ENCODE measurements at regions not wholly inside any gene's neighbourhood (a gene's known extent, or its start where the extent isn't known, plus 50 kb on each side); places are given as distances from the start of the nearest gene placed in this dataset.

DNA sequence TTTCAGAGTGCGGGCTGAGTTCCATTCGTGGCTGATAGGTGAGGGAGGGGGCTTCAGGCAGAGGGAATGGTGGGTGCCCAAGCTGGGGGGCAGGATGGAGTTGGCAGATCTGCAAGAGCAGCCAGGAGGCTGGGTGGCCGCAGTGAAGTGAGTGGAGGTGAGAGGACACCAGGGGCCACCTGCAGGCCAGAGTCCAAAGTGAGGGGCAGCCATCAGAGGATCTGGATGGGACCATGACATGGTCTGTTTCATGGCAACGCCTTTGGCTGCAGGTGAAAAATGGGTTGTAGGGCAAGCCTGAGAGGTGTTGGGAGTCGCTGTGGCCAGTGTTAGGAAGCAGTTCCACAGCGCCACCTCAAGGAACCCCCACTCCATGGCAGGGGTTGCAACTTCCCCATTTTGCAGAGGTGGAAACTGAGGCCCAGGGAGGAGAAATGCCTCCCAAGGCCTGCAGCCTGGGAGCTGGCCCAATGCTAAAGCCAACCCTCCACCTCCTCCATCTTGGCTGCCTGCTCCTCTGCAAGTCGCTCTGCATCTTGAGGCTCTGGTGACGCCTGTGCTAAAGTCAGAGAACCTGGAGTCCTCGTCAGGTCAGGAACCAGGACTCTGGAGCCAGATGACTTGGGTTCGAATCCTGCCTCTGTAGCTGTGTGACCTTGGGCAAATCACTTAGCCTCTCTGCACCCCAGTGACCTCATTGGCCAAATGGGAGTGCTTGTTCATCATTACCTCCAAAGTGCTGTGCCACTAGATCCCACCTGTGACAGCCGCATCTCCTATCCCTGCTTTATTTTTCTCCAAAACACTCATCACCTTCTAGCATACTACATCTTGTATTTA is 153.8 kb downstream of the CEBPB start:
- Histone ChIP-seq H3K27me3 (no peaks in the 10 kb centered on the region), H3K9me3 (no peaks in the 10 kb centered on the region), H3K4me3 (no peak overlapping the region), H3K4me1 (peaks cover 23 to 25% of the 10 kb centered on the region in 2 donors), H3K27ac (no peak overlapping the region), H3K36me3 (no peaks in the 10 kb centered on the region)
- intact Hi-C loops (cut with DNase I; ENCODE audit: low total_unique reads) = loop anchor here (5.0 kb wide), 1 partner anchor 87 kb away; no protein-coding TSS in a partner anchor
- in situ Hi-C loops (cut with MboI; ENCODE audit: low sequenced_read_pairs in 4 of 4) = no loop called here
- ATAC-seq (no peak), DNase-seq (no peak)
- TF ChIP-seq, protein P1, sequence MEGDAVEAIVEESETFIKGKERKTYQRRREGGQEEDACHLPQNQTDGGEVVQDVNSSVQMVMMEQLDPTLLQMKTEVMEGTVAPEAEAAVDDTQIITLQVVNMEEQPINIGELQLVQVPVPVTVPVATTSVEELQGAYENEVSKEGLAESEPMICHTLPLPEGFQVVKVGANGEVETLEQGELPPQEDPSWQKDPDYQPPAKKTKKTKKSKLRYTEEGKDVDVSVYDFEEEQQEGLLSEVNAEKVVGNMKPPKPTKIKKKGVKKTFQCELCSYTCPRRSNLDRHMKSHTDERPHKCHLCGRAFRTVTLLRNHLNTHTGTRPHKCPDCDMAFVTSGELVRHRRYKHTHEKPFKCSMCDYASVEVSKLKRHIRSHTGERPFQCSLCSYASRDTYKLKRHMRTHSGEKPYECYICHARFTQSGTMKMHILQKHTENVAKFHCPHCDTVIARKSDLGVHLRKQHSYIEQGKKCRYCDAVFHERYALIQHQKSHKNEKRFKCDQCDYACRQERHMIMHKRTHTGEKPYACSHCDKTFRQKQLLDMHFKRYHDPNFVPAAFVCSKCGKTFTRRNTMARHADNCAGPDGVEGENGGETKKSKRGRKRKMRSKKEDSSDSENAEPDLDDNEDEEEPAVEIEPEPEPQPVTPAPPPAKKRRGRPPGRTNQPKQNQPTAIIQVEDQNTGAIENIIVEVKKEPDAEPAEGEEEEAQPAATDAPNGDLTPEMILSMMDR (IDR thresholded peaks at IDR 0.05 in 4 of 5, conservative IDR thresholded peaks at IDR 0.05 in 1 of 5) = peak in 1 of 5 experiments; percentile 35
- TF ChIP-seq POLR2A (IDR thresholded peaks at IDR 0.05) = no peak

DNA sequence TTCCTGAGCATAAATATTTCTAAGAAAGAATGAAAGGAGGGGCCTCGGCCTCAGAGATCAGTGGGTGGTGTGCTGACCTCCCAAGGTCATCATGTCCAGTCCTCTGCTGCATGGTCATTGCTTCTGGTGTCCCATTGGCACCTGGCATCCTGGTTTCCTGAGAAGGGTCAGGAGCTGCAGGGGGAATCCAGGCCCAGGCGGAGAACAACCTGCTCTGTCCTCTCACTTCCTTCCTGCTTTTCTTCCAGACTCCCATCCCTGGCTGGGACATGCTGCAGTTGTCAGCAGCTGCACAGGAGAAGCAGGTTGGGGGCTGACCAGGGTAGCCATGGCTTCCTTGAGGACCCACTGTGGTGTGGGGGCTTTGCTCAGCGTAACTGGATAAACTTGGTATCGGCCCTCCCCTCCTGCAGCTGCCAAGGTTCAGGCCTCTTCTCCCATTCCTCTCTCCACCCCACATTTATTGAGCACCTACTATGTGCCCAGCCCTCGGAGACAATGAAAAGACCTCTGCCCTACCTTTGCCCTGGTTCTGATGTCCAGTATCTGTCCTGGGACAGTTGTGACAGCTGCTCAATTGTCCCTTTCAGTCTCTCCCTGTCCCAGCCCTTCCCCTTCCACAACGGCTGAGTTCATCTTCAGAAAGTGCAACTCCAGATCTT is 155.2 kb downstream of the CEBPB start:
- peak in 1 of 2 donors; percentile 15 for ATAC-seq
- in situ Hi-C loops (cut with MboI; ENCODE audit: low sequenced_read_pairs in 4 of 4) = no loop called here
- Histone ChIP-seq H3K27me3 (no peaks in the 10 kb centered on the region), H3K4me3 (peak overlapping the region in 1 of 4 donors; percentile 21), H3K27ac (peak overlapping the region; percentile 67 to 82 (median 74)), H3K4me1 (peaks cover 23 to 25% of the 10 kb centered on the region in 2 donors), H3K9me3 (no peaks in the 10 kb centered on the region), H3K36me3 (no peaks in the 10 kb centered on the region)
- no peak for DNase-seq
- intact Hi-C loops (cut with DNase I; ENCODE audit: low total_unique reads) = loop anchor here (5.0 kb wide), 1 partner anchor 89 kb away; no protein-coding TSS in a partner anchor
- TF ChIP-seq, protein P1 (IDR thresholded peaks at IDR 0.05 in 4 of 5, conservative IDR thresholded peaks at IDR 0.05 in 1 of 5) = no peak
- no peak for TF ChIP-seq POLR2A (IDR thresholded peaks at IDR 0.05)

DNA sequence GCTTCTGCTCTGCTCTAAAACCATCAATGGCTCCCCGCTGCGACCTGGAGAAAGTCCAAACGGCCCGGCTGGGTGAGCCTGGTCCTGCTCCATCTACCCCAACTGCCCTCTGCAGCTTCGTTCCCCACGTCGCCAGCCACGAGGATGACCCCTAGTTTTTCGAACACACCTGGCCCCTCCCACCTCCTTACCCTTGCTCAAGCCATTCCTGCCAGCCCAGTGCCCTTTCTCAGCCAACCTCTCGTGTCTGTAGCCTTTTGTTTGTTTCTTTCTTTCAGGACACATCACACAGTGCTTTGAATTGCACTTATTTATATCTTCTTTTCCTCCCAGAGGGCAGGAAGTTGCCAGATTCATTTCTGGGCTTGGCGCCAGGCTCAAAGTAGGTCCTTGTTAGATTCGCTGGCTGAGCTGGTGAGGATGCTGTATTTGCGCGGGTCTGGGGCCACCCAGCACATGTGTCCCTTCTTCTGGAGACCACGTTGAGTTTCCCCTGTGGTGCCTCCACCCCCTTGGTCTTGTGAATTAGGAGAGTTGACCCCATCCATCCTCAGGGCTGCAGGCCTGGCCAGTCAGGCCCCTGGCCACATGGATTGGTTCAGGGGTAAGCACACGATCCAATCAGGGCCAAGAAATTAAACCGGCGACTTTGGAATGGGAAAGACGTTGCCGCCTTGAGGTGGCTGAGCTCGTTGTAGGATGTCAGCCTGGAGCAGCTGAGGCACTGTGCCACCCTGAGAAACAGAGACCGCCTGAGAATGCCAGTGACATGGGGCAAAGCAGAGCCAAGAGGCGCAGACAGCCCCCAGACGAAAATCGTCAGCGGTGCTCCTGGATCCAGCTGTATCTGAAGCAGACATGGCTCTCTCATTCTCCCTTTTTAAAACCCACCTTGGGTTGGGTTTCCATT is 156.0 kb downstream of the CEBPB start:
- no peaks in the 10 kb centered on the region for H3K27me3 ChIP-seq
- peak; percentile 88 to 91 for ATAC-seq
- H3K27ac ChIP-seq = peak overlapping the region; percentile 67 to 82 (median 74)
- in situ Hi-C loops (cut with MboI; ENCODE audit: low sequenced_read_pairs in 4 of 4) = no loop called here
- TF ChIP-seq POLR2A (IDR thresholded peaks at IDR 0.05) = peak in 1 of 2 donors; percentile 0
- TF ChIP-seq, protein P1 (IDR thresholded peaks at IDR 0.05 in 4 of 5, conservative IDR thresholded peaks at IDR 0.05 in 1 of 5) = no peak
- H3K4me3 ChIP-seq = peak overlapping the region in 1 of 4 donors; percentile 21
- intact Hi-C loops (cut with DNase I; ENCODE audit: low total_unique reads) = loop anchor here (5.0 kb wide), 1 partner anchor 89 kb away; no protein-coding TSS in a partner anchor
- peaks cover 23 to 25% of the 10 kb centered on the region in 2 donors for H3K4me1 ChIP-seq
- peak; percentile 84 to 88 for DNase-seq
- H3K36me3 ChIP-seq = no peaks in the 10 kb centered on the region
- H3K9me3 ChIP-seq = no peaks in the 10 kb centered on the region

DNA sequence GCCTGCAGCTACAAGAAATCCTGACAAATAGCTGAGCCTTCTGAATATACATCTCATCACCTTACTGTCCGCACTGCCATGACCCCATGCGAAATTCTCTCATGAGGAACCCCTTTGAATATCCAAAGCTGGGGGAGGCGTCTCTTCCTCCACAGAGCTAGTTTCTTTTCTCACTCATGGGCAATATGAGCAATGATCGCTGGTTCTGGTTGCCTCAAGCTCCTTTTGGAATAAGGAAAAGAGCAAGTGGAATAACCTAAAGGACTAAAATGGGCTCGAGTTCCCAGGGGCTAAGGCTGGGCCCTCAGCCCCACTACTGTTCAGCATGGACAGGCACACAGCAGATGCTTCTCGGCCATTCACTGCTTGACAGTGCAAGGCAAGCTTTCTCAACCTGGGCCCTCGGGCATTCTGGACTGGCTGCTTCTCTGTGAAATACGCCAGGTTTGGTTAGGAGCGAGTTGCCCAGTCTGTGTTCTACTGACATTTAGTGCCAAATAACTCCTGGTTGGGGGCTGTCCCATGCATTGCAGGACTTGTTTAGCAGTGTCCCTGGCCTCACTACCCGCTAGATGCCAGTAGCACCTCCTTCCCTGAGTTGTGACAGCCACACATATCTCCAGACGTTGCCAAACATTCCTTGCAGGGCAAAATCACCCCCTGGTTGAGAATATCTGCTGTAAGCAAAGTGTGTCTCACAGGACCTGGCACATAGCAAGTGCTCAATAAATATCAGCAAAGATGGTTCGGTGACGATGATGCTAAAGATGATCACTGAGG is 156.8 kb downstream of the CEBPB start:
- intact Hi-C loops (cut with DNase I; ENCODE audit: low total_unique reads) = loop anchor here (5.0 kb wide), 1 partner anchor 90 kb away; no protein-coding TSS in a partner anchor
- DNase-seq (no peak), ATAC-seq (no peak)
- in situ Hi-C loops (cut with MboI; ENCODE audit: low sequenced_read_pairs in 4 of 4) = no loop called here
- Histone ChIP-seq H3K9me3 (no peaks in the 10 kb centered on the region), H3K4me1 (peaks cover 23 to 25% of the 10 kb centered on the region in 2 donors), H3K27me3 (no peaks in the 10 kb centered on the region), H3K27ac (peak overlapping the region; percentile 38 to 82 (median 74)), H3K4me3 (no peak overlapping the region), H3K36me3 (no peaks in the 10 kb centered on the region)
- TF ChIP-seq, protein P1 (IDR thresholded peaks at IDR 0.05 in 4 of 5, conservative IDR thresholded peaks at IDR 0.05 in 1 of 5) = no peak
- no peak for TF ChIP-seq POLR2A (IDR thresholded peaks at IDR 0.05)

Measured in gastrocnemius medialis (tissue), 4 donors.